Endodermal cell (in vitro differentiated cells): ENCODE measurements at regions not wholly inside any gene's neighbourhood (a gene's known extent, or its start where the extent isn't known, plus 50 kb on each side); places are given as distances from the start of the nearest gene placed in this dataset.

Source experiments
- DNase-seq: peaks from one replicate; pipeline ENCODE4 v3.0.0-alpha.2; 2017
- H3K27ac ChIP-seq: 2 replicates; pipeline ENCODE4 v1.5.1; 2013; ENCODE audit warnings: mild to moderate bottlenecking, low read depth, low read length, moderate library complexity
- H3K27me3 ChIP-seq: 2 replicates; pipeline ENCODE4 v1.6.1; 2013; ENCODE audit warnings: mild to moderate bottlenecking, low read length, moderate library complexity; ENCODE audit not compliant: insufficient read depth, control insufficient read depth, poor library complexity, severe bottlenecking
- H3K36me3 ChIP-seq: 2 replicates; pipeline ENCODE4 v1.7.0; 2013; ENCODE audit warnings: mild to moderate bottlenecking, low read length, moderate library complexity; ENCODE audit not compliant: control insufficient read depth, insufficient read depth
- H3K4me1 ChIP-seq: one replicate; pipeline ENCODE4 v1.7.0; 2013; ENCODE audit warnings: low read length; ENCODE audit not compliant: control insufficient read depth, insufficient read depth
- H3K4me3 ChIP-seq: 2 replicates; pipeline ENCODE4 v1.5.1; 2013; ENCODE audit warnings: mild to moderate bottlenecking, low read length, moderate library complexity
- H3K9ac ChIP-seq: 2 replicates; pipeline ENCODE4 v1.6.1; 2013; ENCODE audit warnings: mild to moderate bottlenecking, low read length, moderate library complexity; ENCODE audit not compliant: poor library complexity, severe bottlenecking; ENCODE audit errors: extremely low read depth
- H3K9me3 ChIP-seq: 2 replicates; pipeline ENCODE4 v1.6.1; 2013; ENCODE audit warnings: mild to moderate bottlenecking, low read length, moderate library complexity; ENCODE audit not compliant: control insufficient read depth
- H3K27ac Mint-ChIP-seq: 2 replicates; pipeline ENCODE4 v1.8.0; 2020; ENCODE audit warnings: mixed read lengths
- H3K27me3 Mint-ChIP-seq: 2 replicates; pipeline ENCODE4 v1.8.0; 2021; ENCODE audit warnings: mild to moderate bottlenecking, mixed read lengths; ENCODE audit not compliant: insufficient read depth
- H3K36me3 Mint-ChIP-seq: 2 replicates; pipeline ENCODE4 v1.8.0; 2020; ENCODE audit warnings: low read depth, mixed read lengths
- H3K4me1 Mint-ChIP-seq: 2 replicates; pipeline ENCODE4 v1.8.0; 2020; ENCODE audit warnings: mixed read lengths
- H3K4me3 Mint-ChIP-seq: 2 replicates; pipeline ENCODE4 v1.8.0; 2020; ENCODE audit warnings: mild to moderate bottlenecking, moderate library complexity, mixed read lengths
- H3K9me3 Mint-ChIP-seq: 2 replicates; pipeline ENCODE4 v1.8.0; 2020; ENCODE audit warnings: mild to moderate bottlenecking, mixed read lengths
- WGBS, 2 experiments: methylation state at CpG; one replicate each; pipeline versions ENCODE4 v1.1.5 to v1.1.7; 2013; ENCODE audit warnings: missing lambda C conversion rate in 2 of 2, mixed read lengths in 1 of 2; ENCODE audit not compliant: insufficient coverage in 1 of 2, insufficient read length in 1 of 2; 5-methylcytosine and 5-hydroxymethylcytosine counted together
- TF ChIP-seq, protein P1 (sequence below): fragments of 200-600 bp; sonication (generic); conservative IDR thresholded peaks from 2 replicates; pipeline ENCODE4 v1.5.0; 2021; ENCODE audit warnings: antibody characterized with exemption, mild to moderate bottlenecking

DNA sequence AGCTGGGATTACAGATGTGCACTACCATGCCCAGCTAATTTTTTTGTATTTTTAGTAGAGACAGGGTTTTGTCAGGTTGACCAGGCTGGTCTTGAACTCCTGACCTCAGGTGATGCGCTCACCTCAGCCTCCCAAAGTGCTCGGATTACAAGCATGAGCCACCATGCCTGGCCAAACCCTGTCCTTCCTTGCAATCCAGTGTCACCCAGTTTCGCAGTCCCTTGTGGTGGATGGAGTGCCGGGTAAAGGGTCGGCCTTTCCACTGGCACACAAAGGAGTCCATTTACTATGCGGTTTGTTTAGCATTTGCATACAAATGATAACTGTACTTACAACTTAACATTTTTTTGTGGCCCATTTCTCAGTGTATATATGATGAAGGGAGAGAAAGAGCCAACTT, 99.3 kb upstream of the TIAM2 start:
- H3K27me3 Mint-ChIP-seq: no peaks in the 10 kb centered on the region
- WGBS, 2 experiments: 95 to 100% methylated on average over 2 to 5 of the region's 6 CpGs

DNA sequence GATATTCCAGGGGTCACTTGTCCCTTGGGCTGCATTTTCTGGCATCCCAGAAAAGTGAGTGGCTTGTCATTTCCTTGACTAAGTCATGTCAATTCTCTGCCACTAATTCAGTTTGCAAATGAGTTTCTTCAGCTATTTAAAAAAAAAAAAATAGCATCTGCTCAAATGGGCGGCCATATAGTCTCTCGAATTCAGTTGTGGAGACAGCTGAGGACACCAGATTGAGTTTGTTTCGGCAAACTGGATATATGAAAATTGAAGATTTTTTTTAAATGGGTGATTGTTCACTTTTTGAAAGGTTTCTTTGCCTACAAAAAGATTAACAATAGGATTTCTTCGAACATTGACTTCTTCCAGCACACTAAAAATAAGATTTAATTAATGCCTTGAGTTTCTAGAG, 96.3 kb upstream of the TIAM2 start:
- H3K27me3 Mint-ChIP-seq: no peaks in the 10 kb centered on the region
- Histone ChIP-seq H3K9ac (no peak overlapping the region), H3K4me3 (no peak overlapping the region), H3K27ac (no peak overlapping the region), H3K36me3 (no peaks in the 10 kb centered on the region), H3K4me1 (no peaks in the 10 kb centered on the region), H3K9me3 (no peaks in the 10 kb centered on the region), H3K27me3 (no peaks in the 10 kb centered on the region)
- WGBS, 2 experiments: 95 to 96% methylated on average over 3 to 4 of the region's 4 CpGs
- H3K9me3 Mint-ChIP-seq: no peaks in the 10 kb centered on the region
- H3K36me3 Mint-ChIP-seq: peaks cover 4% of the 10 kb centered on the region
- no peak overlapping the region for H3K4me3 Mint-ChIP-seq
- H3K4me1 Mint-ChIP-seq: no peaks in the 10 kb centered on the region
- peak; percentile 20 for DNase-seq
- H3K27ac Mint-ChIP-seq: no peak overlapping the region
- TF ChIP-seq, protein P1, sequence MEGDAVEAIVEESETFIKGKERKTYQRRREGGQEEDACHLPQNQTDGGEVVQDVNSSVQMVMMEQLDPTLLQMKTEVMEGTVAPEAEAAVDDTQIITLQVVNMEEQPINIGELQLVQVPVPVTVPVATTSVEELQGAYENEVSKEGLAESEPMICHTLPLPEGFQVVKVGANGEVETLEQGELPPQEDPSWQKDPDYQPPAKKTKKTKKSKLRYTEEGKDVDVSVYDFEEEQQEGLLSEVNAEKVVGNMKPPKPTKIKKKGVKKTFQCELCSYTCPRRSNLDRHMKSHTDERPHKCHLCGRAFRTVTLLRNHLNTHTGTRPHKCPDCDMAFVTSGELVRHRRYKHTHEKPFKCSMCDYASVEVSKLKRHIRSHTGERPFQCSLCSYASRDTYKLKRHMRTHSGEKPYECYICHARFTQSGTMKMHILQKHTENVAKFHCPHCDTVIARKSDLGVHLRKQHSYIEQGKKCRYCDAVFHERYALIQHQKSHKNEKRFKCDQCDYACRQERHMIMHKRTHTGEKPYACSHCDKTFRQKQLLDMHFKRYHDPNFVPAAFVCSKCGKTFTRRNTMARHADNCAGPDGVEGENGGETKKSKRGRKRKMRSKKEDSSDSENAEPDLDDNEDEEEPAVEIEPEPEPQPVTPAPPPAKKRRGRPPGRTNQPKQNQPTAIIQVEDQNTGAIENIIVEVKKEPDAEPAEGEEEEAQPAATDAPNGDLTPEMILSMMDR: no peak

More for the DNA sequence above, 99.3 kb upstream of the TIAM2 start:
- Histone ChIP-seq H3K27me3 (no peaks in the 10 kb centered on the region), H3K36me3 (no peaks in the 10 kb centered on the region), H3K4me1 (no peaks in the 10 kb centered on the region), H3K9me3 (no peaks in the 10 kb centered on the region), H3K4me3 (no peak overlapping the region), H3K9ac (no peak overlapping the region), H3K27ac (no peak overlapping the region)
- peak; percentile 35 for DNase-seq
- Mint-ChIP-seq H3K4me1 (no peaks in the 10 kb centered on the region), H3K27ac (no peak overlapping the region), H3K9me3 (no peaks in the 10 kb centered on the region), H3K4me3 (no peak overlapping the region), H3K36me3 (no peaks in the 10 kb centered on the region)
- TF ChIP-seq, protein P1: no peak

DNA sequence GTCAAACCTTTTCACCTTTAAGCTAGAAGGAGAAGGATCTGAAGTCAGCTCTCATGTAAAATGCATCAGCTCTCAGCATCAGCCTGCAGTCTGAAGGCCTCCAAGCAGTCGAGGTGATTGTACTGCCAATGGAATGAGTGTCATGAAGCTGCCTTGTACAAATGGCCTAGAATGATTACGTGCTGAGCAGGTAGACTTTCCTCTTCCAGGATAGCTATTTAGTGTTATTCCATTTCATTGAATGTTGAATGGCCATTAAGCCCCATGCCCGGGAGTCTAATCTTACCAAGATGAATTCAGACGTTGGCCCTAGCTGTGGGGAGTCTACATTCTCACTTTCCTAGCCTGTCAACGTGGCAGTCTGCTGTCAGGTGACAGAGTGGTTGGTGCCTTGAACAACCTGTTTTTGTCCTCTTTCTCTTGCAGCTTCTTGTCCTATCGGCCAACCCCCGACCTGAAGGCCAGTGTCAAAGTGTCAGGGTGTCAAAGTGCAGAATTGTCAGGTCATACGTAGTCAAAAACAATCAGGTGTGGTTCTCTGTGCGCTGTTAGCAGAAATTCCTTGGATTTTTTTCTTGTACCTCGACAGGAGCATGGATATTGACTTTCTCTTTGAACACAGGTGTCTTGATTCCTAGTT, 95.2 kb upstream of the TIAM2 start:
- Histone ChIP-seq H3K4me3 (no peak overlapping the region), H3K9ac (no peak overlapping the region), H3K4me1 (no peaks in the 10 kb centered on the region), H3K36me3 (no peaks in the 10 kb centered on the region), H3K27ac (no peak overlapping the region), H3K9me3 (no peaks in the 10 kb centered on the region), H3K27me3 (no peaks in the 10 kb centered on the region)
- Mint-ChIP-seq H3K9me3 (no peaks in the 10 kb centered on the region), H3K4me1 (no peaks in the 10 kb centered on the region), H3K4me3 (no peak overlapping the region), H3K27ac (peak overlapping the region; percentile 44), H3K27me3 (no peaks in the 10 kb centered on the region), H3K36me3 (peaks cover 4% of the 10 kb centered on the region)
- DNase-seq: no peak
- TF ChIP-seq, protein P1: no peak
- WGBS, 2 experiments: 84 to 90% methylated on average over 10 of the region's 10 CpGs
